HuH-7 (cell line): ENCODE measurements at regions not wholly inside any gene's neighbourhood (a gene's known extent, or its start where the extent isn't known, plus 50 kb on each side); places are given as distances from the start of the nearest gene placed in this dataset.

Experiments
- DNase-seq: peaks from one replicate; pipeline ENCODE4 v3.0.0; 2011; ENCODE audit warnings: low spot score

DNA sequence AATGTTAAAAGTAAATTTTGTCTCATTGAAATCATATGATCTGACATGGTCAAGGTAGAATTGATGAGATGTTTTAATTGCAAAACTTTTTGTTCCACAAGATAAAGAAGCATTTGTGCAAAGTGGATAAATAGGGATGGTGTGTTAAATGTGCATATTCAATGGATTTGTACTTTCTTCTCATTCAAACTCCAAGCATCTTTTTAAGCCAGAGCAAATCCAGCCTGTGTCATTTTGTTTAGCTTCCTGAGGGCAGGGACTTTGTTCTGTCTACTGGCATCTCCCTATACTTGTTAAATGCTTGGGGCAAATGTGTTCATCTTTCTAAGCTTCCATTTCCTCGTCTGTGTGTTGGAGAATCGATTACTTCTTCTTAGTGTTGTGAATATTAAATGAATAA is 200.3 kb downstream of the SLIT2 start:
- DNase-seq: no peak

DNA sequence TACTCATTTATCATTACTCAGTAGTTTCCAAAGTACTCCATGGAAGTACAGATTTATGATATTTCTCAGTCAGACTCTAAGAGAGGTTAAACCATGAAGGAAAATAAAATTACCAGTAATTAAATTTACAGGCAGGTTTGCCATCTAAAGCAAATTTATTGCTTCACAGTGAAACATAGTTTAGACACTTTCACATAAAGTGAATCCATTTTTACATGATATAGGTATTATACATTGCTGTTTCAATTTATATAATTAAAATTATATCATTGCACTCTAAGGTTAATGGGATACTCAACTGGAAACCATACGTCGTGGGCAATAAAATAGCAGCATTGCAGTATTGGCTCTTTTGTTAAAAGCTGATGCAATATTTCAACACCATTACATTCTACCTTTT is 202.8 kb downstream of the SLIT2 start:
- DNase-seq: no peak

DNA sequence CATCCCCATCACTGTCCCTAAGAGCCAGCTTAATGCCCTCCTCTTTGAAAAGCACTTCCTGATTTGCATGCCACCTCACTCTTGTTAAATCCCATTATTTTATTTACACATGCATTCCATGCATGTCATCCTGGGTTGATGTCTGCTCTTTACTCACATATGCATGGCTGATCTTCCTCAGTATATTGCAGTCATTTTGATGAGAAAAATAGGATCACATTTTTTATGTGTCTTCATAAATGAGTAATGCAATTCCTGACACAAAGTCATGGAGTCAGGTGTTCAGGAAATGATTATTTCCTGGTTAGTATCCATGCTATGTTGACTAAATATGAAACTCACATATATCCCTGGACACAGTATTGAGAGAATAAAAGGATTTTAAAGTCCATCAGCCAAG is 204.7 kb downstream of the SLIT2 start:
- no peak for DNase-seq

DNA sequence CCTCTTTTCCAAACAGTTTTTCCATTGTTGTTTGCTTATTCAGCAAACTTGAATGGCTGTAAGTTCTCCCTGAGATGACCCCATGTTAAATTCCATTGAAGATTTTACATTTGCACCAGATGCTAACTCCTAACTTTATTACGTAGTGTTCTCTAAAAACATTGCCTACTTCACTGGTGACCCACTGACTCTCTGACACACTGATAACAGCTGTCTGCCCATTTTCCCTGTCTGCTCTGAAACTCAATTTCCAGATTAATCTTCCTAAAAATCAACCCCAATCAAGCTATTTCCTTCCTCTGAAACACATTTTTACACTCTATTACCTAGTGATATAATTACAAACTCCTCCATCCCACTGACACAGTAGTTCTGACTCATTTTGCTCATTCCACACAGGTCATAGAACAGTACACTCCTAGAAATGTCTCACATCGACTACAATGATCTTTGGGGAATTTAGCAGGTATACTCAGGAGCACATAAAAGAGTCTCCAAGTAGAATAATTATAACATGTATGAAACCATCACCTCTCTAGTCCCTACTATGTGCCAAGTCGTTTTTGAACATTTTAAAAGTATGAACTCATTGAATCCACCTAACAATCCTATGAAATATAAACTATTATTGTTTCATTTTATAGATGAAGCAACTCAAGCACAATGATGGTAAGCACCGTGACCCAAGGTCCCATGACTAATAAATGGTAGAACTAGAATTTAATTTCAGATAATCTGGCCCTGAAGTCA is 210.9 kb downstream of the SLIT2 start:
- no peak for DNase-seq

- DNase-seq: no peak
These were observed 211.4 kb downstream of the SLIT2 start for GRCh38 chr4:20463176-20463430.

GRCh38 chr4:20464381-20464780 is 212.7 kb downstream of the SLIT2 start:
- DNase-seq: no peak

DNA sequence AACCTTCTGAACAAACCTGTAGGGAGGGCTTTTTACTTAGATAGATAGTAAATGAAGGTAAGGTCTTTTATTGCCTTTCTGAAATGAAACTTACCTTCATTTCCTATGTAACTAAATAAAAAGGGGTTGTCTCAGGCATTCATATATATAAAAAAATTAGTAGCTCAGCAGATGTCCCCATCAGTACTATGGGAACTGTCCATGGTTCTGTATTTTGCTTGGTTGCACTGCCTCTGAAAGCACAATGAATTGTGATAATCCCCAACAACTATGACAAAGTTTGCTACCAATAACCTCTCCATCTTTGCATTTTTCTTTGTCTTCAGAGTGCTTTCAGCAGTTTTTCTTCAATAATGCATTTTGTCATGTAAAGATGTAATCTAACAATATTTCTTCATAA is 222.4 kb downstream of the SLIT2 start:
- no peak for DNase-seq

DNA sequence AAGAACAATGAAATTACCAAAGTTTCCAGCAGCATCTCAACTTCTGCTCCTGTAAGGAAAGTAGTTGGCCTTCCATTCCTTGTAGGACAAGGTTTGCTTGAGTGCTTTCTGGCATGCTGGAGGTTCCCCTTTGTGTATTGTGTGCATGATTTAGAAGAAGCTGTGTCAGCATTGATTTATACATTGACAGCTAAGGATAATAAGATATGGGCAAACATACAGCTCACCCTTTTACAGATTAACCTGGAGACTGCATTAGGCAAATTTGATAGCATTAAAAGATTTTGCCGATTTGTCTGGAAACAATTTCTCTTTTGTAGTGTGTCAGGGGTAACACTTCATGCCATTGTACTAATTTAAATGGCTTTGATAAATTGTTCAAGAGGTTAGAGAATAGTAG is 221.8 kb upstream of the PACRGL start:
- no peak for DNase-seq

GRCh38 chr4:20480165-20480947 is 219.9 kb upstream of the PACRGL start:
- DNase-seq: no peak

DNA sequence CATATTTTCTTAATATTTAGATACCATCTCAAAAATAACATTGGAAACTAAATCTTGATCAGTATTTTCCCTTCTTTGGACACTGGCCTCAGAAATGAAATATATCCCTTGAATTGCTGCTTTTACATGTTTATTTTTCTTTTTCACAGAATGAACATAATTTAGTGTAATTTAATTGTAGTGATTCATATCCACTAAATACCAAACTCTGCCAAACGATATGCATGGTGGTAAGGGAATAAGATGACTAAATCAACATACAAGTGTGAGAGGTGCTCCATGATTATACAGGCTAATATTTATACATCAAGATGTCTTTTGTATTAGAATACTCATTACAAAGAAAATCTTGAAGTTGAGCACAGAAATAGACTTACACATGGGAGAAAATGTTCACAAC is 216.8 kb upstream of the PACRGL start:
- DNase-seq: no peak

DNA sequence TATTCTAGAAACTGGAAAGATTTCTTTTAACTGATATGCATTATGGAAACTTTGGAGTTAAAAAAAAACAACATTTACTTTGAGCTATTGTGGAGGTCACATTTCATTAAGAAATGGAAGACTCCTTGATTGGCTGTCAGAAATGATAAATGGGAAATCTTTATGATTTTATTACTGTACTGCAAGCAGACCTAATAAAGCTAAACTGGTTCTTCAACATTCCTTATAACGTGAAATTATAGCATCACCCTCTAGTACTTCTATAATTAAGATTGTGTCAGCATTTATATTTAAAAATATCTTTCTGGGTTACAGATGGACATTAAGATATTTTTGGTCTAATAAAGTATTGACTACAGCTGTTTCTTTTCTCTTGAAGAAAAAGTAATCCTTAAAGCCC is 213.8 kb upstream of the PACRGL start:
- no peak for DNase-seq

GRCh38 chr4:20487446-20487845 is 212.8 kb upstream of the PACRGL start:
- DNase-seq: no peak

DNA sequence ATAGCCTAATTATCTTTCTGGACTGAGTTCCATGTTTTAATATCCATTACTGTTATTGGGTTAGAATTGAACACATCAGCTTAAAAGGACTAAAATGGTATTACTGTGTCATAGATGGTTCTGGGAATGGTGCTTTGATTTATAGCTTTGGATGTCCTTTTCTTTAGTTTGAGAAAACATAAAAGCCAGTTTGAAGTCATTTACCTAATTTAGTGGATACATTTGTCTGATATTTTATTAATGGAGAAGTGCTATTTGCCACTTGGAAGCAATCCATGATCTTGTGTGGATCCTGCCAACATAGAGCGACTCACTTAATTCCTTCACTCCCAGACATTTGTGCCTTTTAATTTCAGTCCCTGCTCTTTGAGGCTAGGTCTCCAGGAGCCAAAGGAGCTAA is 212.4 kb upstream of the PACRGL start:
- DNase-seq: no peak

GRCh38 chr4:20490734-20491133 is 209.5 kb upstream of the PACRGL start:
- no peak for DNase-seq

- no peak for DNase-seq
These were observed 206.4 kb upstream of the PACRGL start for GRCh38 chr4:20493761-20494353.

- DNase-seq: no peak
These were observed 204.2 kb upstream of the PACRGL start for GRCh38 chr4:20496068-20496467.

DNA sequence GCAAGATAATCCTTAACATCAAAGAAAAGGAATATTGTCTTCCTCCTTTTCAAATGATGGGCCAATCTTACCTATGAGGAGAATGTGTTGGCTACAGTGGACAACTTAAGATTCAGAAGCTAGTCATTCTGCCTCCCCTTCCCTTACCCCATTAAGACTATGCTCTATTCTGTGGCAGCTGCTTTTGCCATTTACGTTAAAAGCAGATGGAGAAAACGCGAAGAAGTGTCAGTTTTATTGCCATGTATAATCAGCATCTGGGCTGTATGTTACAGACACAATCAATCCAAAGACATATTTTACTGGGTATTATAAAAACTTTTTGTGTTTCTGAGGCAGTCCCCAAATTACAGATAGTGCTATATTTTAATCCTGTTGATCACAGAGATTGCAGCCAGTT is 196.1 kb upstream of the PACRGL start:
- no peak for DNase-seq

DNA sequence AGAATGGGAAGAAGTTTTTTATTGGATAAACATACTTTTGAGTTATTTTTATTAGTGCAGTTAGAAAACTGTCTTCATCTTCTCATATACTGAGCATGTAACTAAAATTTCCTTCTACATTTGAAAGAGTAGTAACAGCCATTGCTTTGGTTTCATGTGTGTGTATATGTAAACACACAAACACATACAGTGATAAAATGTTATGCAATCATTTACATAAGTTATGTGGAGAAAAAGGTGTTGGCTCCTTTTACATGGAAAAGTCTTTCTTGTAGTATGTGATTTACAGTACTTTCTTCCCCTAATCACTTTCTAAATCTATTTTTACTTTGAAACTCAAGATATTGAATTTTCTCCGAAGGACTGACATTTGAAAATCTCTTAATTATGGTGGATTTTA is 194.3 kb upstream of the PACRGL start:
- DNase-seq: no peak

DNA sequence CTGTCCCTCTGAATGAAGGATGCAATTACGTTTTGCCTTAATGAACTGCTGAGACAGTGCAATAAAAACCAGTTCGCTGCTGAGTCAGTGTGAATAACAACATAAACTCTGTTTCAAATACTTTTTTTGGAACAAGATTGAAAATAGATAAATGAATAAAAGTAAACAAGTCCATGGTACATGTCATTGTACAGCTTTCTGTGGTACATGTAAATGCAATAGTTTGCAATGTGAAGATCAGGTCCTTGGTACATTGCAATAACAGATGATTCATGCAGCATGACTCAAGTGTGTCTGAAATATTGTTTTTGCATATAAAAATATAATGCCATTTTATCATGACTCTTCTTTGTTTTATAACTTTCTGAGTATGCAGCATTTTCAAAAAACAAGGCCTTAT is 193.4 kb upstream of the PACRGL start:
- no peak for DNase-seq

DNA sequence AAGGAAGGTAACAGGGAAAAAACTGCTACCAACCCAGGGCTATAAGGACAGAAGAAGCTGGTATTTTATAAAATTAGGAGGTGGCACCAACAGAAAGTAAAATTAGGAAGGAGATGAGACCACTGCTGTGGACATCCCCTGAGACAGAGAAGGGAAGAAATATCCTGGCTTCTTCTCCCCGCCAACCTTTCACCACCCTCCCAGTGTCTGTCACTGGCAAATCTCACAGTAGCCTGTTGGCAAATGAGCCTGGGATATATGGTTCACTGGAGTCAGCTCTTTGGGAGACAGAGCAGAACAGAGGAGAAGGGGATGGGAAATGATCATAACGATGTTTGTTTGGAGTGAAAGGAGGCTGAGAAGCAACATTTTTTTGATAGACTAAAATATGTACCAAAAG is 190.9 kb upstream of the PACRGL start:
- no peak for DNase-seq

- peak; percentile 32 for DNase-seq
These were observed 188.0 kb upstream of the PACRGL start for GRCh38 chr4:20512033-20512792.

DNA sequence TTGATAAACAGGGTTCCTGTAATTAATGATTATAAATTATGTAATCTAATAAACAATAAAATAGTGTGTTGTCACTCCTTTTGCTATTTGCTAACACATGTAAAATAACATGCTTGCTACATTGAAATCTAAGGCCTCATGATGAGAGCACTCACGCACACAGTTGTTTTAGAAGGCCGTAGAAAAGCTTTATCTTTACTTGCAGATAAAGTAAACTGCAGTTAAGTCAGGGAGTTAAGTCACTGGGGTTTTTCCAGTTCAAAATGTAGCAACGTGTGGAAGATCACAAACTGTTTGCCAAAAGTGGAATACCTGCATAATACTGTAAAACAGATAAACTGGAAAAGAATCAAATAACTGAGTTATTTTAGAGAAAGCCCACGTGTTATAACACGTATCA is 187.3 kb upstream of the PACRGL start:
- DNase-seq: no peak

DNA sequence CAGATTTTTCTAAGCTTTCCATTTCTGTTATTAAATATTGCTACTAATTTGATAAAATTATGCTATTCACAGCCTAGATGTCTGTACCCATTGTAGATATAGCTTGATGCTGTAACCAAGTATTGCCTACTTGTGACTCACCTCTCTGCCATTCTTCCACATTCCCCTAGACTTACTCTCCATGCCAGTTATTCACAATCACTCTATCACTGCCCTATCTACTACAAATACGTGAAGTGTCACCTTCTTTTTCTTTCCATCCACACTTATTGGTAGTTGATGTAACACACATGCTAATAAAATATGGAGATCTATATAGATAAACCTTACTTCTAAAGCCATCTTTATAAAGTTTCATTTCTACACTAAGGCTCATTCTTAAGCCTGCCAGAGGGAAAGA is 179.4 kb upstream of the PACRGL start:
- DNase-seq: no peak
